ENCODE measurements at regions not wholly inside any gene's neighbourhood (a gene's known extent, or its start where the extent isn't known, plus 50 kb on each side); places are given as distances from the start of the nearest gene placed in this dataset.

DNA sequence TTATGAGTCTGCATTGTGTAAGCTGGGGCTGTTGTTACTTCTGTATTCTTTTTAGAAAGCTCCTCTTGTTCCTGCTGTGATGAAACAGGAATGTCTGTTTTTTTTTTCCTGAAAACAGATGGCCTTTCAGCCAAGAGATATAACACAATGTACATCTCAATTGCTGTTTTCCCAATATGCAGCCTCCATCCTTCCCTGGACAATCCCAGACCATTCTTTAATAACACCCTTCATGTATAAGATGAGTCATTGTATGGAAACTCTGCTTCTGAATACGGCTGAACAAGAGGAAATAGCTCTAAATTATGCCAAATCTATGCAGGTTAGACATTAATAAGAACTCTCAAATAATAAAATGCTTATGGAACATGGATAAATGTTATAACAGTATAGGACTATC, 60.2 kb upstream of the LRRC4C start:
- TF ChIP-seq CEBPB (IDR thresholded peaks at IDR 0.05) (no peak), TCF12 (IDR thresholded peaks at IDR 0.05; ENCODE audit: low read depth) (no peak), RAD21 (IDR thresholded peaks at IDR 0.05; ENCODE audit: low read depth) (no peak), YY1 (IDR thresholded peaks at IDR 0.05; ENCODE audit: low read depth) (no peak), TAF1 (IDR thresholded peaks at IDR 0.05; ENCODE audit: low read depth) (no peak), TEAD4 (IDR thresholded peaks at IDR 0.05) (no peak), CREB1 (IDR thresholded peaks at IDR 0.05; ENCODE audit: low read depth) (no peak), EP300 (IDR thresholded peaks at IDR 0.05; ENCODE audit: borderline replicate concordance) (no peak)
- TF ChIP-seq, protein P1, sequence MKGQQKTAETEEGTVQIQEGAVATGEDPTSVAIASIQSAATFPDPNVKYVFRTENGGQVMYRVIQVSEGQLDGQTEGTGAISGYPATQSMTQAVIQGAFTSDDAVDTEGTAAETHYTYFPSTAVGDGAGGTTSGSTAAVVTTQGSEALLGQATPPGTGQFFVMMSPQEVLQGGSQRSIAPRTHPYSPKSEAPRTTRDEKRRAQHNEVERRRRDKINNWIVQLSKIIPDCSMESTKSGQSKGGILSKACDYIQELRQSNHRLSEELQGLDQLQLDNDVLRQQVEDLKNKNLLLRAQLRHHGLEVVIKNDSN (IDR thresholded peaks at IDR 0.05): no peak
- TF ChIP-seq, protein P2, sequence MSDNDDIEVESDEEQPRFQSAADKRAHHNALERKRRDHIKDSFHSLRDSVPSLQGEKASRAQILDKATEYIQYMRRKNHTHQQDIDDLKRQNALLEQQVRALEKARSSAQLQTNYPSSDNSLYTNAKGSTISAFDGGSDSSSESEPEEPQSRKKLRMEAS (IDR thresholded peaks at IDR 0.05): no peak

DNA sequence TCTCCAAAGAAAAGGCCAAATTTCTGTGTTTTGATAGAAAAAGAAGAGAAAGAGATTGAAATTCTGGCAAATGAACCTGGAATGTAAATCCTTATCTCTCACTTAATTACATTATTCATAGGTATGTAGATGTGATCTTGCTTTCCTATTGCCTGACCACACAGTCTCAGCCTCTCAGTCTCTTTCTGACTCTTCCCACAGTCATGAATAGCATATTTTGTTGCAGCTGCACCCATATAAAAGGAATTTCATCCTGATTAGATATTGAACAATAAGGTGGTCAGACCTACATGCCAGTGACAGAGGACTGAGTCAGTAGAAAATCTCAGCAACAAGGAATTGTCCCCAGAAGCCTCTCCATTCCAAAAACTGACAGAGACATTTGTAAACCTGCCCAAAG, 62.9 kb upstream of the LRRC4C start:
- TF ChIP-seq, protein P3, sequence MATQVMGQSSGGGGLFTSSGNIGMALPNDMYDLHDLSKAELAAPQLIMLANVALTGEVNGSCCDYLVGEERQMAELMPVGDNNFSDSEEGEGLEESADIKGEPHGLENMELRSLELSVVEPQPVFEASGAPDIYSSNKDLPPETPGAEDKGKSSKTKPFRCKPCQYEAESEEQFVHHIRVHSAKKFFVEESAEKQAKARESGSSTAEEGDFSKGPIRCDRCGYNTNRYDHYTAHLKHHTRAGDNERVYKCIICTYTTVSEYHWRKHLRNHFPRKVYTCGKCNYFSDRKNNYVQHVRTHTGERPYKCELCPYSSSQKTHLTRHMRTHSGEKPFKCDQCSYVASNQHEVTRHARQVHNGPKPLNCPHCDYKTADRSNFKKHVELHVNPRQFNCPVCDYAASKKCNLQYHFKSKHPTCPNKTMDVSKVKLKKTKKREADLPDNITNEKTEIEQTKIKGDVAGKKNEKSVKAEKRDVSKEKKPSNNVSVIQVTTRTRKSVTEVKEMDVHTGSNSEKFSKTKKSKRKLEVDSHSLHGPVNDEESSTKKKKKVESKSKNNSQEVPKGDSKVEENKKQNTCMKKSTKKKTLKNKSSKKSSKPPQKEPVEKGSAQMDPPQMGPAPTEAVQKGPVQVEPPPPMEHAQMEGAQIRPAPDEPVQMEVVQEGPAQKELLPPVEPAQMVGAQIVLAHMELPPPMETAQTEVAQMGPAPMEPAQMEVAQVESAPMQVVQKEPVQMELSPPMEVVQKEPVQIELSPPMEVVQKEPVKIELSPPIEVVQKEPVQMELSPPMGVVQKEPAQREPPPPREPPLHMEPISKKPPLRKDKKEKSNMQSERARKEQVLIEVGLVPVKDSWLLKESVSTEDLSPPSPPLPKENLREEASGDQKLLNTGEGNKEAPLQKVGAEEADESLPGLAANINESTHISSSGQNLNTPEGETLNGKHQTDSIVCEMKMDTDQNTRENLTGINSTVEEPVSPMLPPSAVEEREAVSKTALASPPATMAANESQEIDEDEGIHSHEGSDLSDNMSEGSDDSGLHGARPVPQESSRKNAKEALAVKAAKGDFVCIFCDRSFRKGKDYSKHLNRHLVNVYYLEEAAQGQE (IDR thresholded peaks at IDR 0.05; ENCODE audit: low read depth): no peak
- no peak for TF ChIP-seq CEBPB (IDR thresholded peaks at IDR 0.05)
- TF ChIP-seq EGR1 (IDR thresholded peaks at IDR 0.05): no peak
- no peak for TF ChIP-seq ZBTB7A (IDR thresholded peaks at IDR 0.05; ENCODE audit: low read depth)
- TF ChIP-seq, protein P1 (IDR thresholded peaks at IDR 0.05): no peak
- TF ChIP-seq TAF1 (IDR thresholded peaks at IDR 0.05; ENCODE audit: low read depth): no peak
- TF ChIP-seq RAD21 (IDR thresholded peaks at IDR 0.05; ENCODE audit: low read depth): no peak
- TF ChIP-seq TEAD4 (IDR thresholded peaks at IDR 0.05): no peak
- TF ChIP-seq TCF12 (IDR thresholded peaks at IDR 0.05; ENCODE audit: low read depth): no peak
- no peak for TF ChIP-seq CREB1 (IDR thresholded peaks at IDR 0.05; ENCODE audit: low read depth)
- no peak for TF ChIP-seq NFIC (IDR thresholded peaks at IDR 0.05)
- TF ChIP-seq, protein P2 (IDR thresholded peaks at IDR 0.05): no peak
- no peak for TF ChIP-seq EP300 (IDR thresholded peaks at IDR 0.05; ENCODE audit: borderline replicate concordance)
- no peak for TF ChIP-seq YY1 (IDR thresholded peaks at IDR 0.05; ENCODE audit: low read depth)
- no peak for TF ChIP-seq FOXM1 (IDR thresholded peaks at IDR 0.05; ENCODE audit: borderline replicate concordance, low read depth)

DNA sequence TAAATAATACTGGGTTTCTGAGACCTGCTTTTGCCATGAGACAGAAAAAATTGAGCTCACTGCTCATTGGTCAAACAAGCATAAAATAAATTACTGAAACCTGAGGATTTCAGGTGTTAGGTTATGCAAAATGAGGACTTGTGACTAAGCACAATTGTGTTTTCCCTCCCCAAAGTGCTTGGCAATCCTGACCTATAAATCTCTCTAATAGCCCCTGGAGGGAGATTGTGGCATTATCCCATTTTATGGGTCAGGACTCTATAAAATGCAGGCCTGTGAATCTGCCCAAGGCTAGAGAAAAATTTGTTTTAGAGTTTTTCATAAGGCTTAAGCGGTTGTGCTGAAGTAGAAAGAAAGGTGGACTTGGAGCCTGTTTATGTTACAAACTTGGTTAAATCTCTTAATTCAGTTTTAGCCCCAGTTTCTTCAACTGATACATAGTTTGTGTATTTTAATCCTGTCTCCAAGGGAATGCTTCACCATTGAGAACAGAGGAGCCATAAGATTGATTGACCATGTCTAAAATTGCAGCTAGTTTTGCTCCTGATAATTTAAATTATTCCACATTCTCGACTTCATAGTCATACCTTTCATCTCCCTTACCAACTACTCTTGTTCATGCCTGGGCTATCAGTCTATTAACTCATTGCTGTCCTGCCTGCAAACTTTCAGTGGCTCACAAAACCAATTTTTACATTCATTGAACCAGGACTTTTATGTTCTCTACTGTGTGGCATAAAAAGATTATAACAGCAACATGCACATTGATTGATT, 63.6 kb upstream of the LRRC4C start:
- TF ChIP-seq CEBPB (IDR thresholded peaks at IDR 0.05): no peak
- no peak for TF ChIP-seq YY1 (IDR thresholded peaks at IDR 0.05; ENCODE audit: low read depth)
- no peak for TF ChIP-seq EGR1 (IDR thresholded peaks at IDR 0.05)
- TF ChIP-seq RAD21 (IDR thresholded peaks at IDR 0.05; ENCODE audit: low read depth): no peak
- no peak for TF ChIP-seq TCF12 (IDR thresholded peaks at IDR 0.05; ENCODE audit: low read depth)
- no peak for TF ChIP-seq TAF1 (IDR thresholded peaks at IDR 0.05; ENCODE audit: low read depth)
- TF ChIP-seq ZBTB7A (IDR thresholded peaks at IDR 0.05; ENCODE audit: low read depth): no peak
- TF ChIP-seq CREB1 (IDR thresholded peaks at IDR 0.05; ENCODE audit: low read depth): no peak
- TF ChIP-seq, protein P1 (IDR thresholded peaks at IDR 0.05): no peak
- no peak for TF ChIP-seq FOXM1 (IDR thresholded peaks at IDR 0.05; ENCODE audit: borderline replicate concordance, low read depth)
- TF ChIP-seq TEAD4 (IDR thresholded peaks at IDR 0.05): no peak
- TF ChIP-seq, protein P2 (IDR thresholded peaks at IDR 0.05): no peak

DNA sequence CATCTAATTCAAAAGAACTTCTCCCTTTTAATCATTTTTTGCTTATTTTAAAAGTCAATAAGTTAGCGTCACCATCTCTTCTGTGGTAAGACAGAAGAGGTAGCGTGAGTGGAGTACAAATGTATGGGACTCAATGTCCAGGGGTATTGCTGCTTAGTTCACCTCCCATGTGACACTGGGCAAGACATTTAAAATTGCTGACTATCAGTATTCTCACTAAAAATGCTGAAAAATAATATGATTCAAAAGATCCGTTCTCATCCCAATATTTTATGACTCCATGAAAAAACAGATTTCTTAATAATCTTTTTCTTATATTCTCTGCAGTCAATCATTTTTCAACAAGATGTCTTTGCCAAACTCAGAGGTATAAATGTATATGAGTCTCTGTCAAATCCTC, 68.1 kb upstream of the LRRC4C start:
- no peak for TF ChIP-seq CEBPB (IDR thresholded peaks at IDR 0.05)
- TF ChIP-seq EP300 (IDR thresholded peaks at IDR 0.05; ENCODE audit: borderline replicate concordance): no peak
- TF ChIP-seq RAD21 (IDR thresholded peaks at IDR 0.05; ENCODE audit: low read depth): no peak
- no peak for TF ChIP-seq EGR1 (IDR thresholded peaks at IDR 0.05)
- TF ChIP-seq TEAD4 (IDR thresholded peaks at IDR 0.05): no peak
- no peak for TF ChIP-seq NFIC (IDR thresholded peaks at IDR 0.05)
- no peak for TF ChIP-seq TCF12 (IDR thresholded peaks at IDR 0.05; ENCODE audit: low read depth)
- TF ChIP-seq, protein P1 (IDR thresholded peaks at IDR 0.05): no peak
- TF ChIP-seq, protein P3 (IDR thresholded peaks at IDR 0.05; ENCODE audit: low read depth): no peak
- no peak for TF ChIP-seq CREB1 (IDR thresholded peaks at IDR 0.05; ENCODE audit: low read depth)
- TF ChIP-seq YY1 (IDR thresholded peaks at IDR 0.05; ENCODE audit: low read depth): no peak
- TF ChIP-seq FOXM1 (IDR thresholded peaks at IDR 0.05; ENCODE audit: borderline replicate concordance, low read depth): no peak
- TF ChIP-seq, protein P2 (IDR thresholded peaks at IDR 0.05): no peak
